Uterus (tissue), 2 donors: ENCODE measurements at regions not wholly inside any gene's neighbourhood (a gene's known extent, or its start where the extent isn't known, plus 50 kb on each side); places are given as distances from the start of the nearest gene placed in this dataset.

Experiments
- POLR2A ChIP-seq, 2 donors: fragments of 450-650 bp; IDR thresholded peaks; one replicate each; pipeline ENCODE4 v1.6.1; 2016; ENCODE audit warnings: antibody characterized with exemption in 2 of 2, mild to moderate bottlenecking in 1 of 2, moderate library complexity in 1 of 2
- TF ChIP-seq, protein P1 (sequence below), 4 experiments: fragments of 200-600 bp in 2 of 4; fragments of 450-650 bp in 2 of 4; sonication (generic) in 2 of 4; IDR thresholded peaks; one replicate each; pipeline ENCODE4 v1.5.1; 2016 to 2019; ENCODE audit warnings: antibody characterized with exemption in 4 of 4, mild to moderate bottlenecking in 2 of 4, moderate library complexity in 1 of 4

DNA sequence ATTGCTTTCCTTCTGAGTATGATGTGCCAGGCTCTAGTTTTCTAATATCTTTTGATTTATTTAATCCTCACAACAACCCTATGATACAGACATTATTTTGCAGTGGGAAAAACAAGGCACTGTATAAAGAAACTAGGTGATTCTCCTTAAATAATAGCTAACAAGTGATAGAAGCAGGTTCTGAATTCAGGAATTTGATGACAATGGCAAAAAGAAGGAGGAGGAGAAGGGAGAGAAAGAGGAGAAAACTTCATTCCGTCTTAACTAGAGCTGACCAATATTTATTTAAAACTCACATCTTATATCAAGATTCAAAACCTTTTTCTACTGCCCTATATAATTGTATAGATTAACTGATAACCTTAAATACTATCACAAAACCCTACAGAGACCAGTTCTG is 1477.1 kb upstream of the PCDH7 start:
- TF ChIP-seq, protein P1, sequence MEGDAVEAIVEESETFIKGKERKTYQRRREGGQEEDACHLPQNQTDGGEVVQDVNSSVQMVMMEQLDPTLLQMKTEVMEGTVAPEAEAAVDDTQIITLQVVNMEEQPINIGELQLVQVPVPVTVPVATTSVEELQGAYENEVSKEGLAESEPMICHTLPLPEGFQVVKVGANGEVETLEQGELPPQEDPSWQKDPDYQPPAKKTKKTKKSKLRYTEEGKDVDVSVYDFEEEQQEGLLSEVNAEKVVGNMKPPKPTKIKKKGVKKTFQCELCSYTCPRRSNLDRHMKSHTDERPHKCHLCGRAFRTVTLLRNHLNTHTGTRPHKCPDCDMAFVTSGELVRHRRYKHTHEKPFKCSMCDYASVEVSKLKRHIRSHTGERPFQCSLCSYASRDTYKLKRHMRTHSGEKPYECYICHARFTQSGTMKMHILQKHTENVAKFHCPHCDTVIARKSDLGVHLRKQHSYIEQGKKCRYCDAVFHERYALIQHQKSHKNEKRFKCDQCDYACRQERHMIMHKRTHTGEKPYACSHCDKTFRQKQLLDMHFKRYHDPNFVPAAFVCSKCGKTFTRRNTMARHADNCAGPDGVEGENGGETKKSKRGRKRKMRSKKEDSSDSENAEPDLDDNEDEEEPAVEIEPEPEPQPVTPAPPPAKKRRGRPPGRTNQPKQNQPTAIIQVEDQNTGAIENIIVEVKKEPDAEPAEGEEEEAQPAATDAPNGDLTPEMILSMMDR (IDR thresholded peaks at IDR 0.05), result no peak
- TF ChIP-seq POLR2A (IDR thresholded peaks at IDR 0.05), result no peak
